Retinal pigment epithelial cell (primary cell): ENCODE measurements at regions not wholly inside any gene's neighbourhood (a gene's known extent, or its start where the extent isn't known, plus 50 kb on each side); places are given as distances from the start of the nearest gene placed in this dataset.
"Not testable (repeated sequence)": the region's sequence is repeated elsewhere in the genome, so short reads cannot be mapped to it uniquely, and the experiment has no call there.

ENCODE experiments used
- DNase-seq: peaks from one replicate; pipeline ENCODE4 v3.0.0-alpha.2; 2010; ENCODE audit warnings: low read depth
- H3K4me3 ChIP-seq: 2 replicates; pipeline ENCODE4 v1.5.1; 2011; ENCODE audit warnings: mild to moderate bottlenecking, low read length, control low read depth, moderate library complexity
- CTCF ChIP-seq: conservative IDR thresholded peaks from 2 replicates; pipeline ENCODE4 v1.5.1; 2011; ENCODE audit warnings: low read depth, low read length, control low read depth, inconsistent platforms

- no peak for DNase-seq
- TF ChIP-seq CTCF: no peak
- no peak overlapping the region for H3K4me3 ChIP-seq
These were observed 269.6 kb downstream of the ADGRD1 start for GRCh38 chr12:131223171-131223761.

- H3K4me3 ChIP-seq: no peak overlapping the region
- DNase-seq: no peak
- no peak for TF ChIP-seq CTCF
These were observed 270.1 kb downstream of the ADGRD1 start for GRCh38 chr12:131223791-131224225.

GRCh38 chr12:131224226-131225065 is 270.7 kb downstream of the ADGRD1 start:
- H3K4me3 ChIP-seq, DNase-seq: not testable (repeated sequence)

GRCh38 chr12:131225066-131225380 is 271.3 kb downstream of the ADGRD1 start:
- H3K4me3 ChIP-seq, DNase-seq: not testable (repeated sequence)

DNA sequence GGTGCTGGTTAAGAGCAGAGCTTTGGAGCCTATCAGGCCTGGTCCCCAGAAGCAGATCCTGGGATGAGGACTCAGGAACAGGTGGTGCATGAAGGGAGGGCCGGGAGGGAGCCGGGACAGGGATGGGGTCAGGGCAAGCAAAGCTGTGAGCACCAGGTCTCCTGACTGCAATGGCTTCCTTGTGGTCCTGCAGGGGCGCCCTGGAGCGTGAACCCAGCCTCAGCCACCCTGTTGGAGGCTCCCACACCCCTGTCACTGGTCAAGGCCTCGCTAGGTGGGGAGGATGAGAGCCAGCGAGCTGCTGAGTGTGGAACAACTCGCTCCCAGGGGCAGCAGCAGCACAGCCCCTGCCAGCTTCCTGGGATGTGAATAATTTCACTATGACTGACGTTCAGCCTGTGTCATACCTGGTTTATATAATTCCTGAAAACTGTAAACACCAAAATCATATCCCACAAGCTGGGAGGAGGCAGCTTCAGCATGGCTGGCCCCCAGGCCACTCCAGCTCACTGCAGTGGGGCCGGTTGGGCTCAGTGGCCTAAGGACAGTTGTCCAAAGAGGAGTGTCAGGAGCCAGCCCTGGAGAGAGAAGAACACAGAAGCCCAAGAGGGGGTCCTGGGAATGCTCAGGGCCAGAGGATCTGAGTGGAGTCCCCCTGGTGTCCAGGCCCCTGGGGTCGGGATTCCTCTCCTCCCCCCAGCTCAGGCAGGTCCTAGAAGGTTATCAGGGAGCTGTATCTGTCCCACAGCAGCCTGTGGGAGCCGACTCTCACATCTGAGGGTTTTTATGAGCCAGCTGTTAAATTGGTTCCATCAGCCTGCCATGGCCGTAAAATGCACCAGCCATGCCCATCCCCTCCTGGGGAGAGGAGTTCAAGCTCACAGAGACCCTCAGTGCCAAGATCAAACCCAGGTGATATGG is 272.9 kb downstream of the ADGRD1 start:
- H3K4me3 ChIP-seq: no peak overlapping the region
- no peak for TF ChIP-seq CTCF
- DNase-seq: no peak

DNA sequence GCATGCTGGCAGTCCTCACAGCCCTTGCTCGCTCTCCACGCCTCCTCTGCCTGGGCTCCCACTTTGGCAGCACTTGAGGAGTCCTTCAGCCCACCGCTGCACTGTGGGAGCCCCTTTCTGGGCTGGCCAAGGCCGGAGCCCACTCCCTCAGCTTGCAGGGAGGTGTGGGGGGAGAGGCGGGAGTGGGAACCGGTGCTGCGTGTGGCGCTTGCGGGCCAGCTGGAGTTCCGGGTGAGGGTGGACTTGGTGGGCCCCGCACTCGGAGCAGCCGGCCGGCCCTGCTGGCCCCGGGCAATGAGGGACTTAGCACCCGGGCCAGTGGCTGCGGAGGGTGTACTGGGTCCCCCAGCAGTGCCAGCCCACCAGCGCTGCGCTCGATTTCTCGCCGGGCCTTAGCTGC is 273.9 kb downstream of the ADGRD1 start:
- DNase-seq, H3K4me3 ChIP-seq: not testable (repeated sequence)

DNA sequence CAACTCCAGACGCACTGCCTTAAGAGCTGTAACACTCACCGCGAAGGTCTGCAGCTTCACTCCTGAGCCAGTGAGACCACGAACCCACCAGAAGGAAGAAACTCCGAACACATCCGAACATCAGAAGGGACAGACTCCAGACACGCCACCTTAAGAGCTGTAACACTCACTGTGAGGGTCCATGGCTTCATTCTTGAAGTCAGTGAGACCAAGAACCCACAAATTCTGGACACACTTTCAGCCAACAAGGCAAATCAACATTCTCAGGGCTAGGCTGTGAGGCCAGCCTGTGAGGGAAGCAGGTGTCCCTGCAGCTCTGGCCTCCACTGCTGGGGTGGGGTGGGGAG is 275.3 kb downstream of the ADGRD1 start:
- not testable (repeated sequence) for DNase-seq, H3K4me3 ChIP-seq

DNA sequence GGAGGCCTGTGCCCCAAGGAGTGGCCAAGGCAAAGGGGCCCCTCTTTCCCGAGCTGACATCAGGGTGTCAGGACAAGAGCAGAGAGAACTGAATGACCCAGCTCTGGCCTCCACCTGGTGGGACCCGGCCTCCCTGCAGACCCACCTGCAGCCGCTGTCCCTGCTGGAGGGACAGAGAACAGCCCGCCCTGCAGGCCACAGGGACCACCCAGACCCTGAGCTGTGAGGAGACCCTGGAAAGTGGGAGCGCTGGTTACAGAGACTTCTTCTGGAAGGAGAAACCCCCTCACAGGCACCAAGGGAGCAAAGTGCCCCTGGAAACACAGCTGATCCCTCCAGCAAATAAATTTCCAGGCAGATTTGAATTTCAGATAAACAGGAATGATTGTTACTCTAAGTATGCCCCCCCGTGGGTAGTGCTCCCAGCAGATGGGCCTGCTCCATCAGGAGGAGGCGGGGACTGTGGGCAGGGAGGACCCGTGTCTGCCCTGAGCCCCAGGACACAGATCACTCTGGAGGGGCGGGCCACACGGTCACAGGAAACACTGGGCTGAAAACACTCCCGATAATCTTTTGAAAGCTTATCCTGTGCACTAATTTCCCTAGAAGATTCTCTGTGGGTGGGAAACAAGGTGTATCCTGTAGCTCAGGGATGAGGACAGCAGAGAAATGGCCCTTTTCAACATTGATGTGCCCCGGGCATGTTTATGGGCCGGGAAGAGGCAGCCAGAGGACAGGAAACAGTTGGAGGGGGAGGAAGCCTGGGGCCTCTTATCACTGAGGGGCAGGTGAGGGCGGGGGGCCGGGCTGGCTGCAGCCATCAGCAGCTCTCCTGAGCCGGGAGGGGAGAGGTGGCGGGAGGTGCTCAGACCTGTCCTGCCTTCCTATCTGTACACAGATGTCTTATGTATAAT is 276.0 kb downstream of the ADGRD1 start:
- H3K4me3 ChIP-seq: no peak overlapping the region
- DNase-seq: no peak

More for the DNA sequence above, 276.0 kb downstream of the ADGRD1 start:
- TF ChIP-seq CTCF: no peak
